Gastrocnemius medialis (tissue), 4 donors: ENCODE measurements at regions not wholly inside any gene's neighbourhood (a gene's known extent, or its start where the extent isn't known, plus 50 kb on each side); places are given as distances from the start of the nearest gene placed in this dataset.
"Not testable (repeated sequence)": the region's sequence is repeated elsewhere in the genome, so short reads cannot be mapped to it uniquely, and the experiment has no call there.

ENCODE experiments used
- ATAC-seq, 2 donors: fragments of 150-250 bp; one replicate each; pipeline ENCODE4 v1.9.1; 2016
- DNase-seq, 2 donors: peaks; one replicate each; pipeline ENCODE4 v3.0.0-alpha.2; 2019
- H3K27ac ChIP-seq, 4 donors: fragments of 200-600 bp; sonication (generic); 1 replicate in 1 of 4; 2 replicates in 3 of 4; pipeline ENCODE4 v1.5.1; 2016 to 2018; ENCODE audit warnings: mild to moderate bottlenecking in 2 of 4, moderate library complexity in 1 of 4
- H3K27me3 ChIP-seq, 3 donors: fragments of 200-600 bp; sonication (generic) in 2 of 3; 1 replicate in 1 of 3; 2 replicates in 2 of 3; pipeline versions ENCODE4 v1.5.1 to v1.6.0; 2016 to 2019; ENCODE audit warnings: mild to moderate bottlenecking in 1 of 3, moderate library complexity in 1 of 3
- H3K36me3 ChIP-seq, 2 donors: fragments of 200-600 bp; sonication (generic) in 1 of 2; one replicate each; pipeline ENCODE4 v1.5.1; 2017 to 2018
- H3K4me1 ChIP-seq, 2 donors: fragments of 200-600 bp; sonication (generic) in 1 of 2; one replicate each; pipeline ENCODE4 v1.5.1; 2016 to 2017; ENCODE audit warnings: mild to moderate bottlenecking in 2 of 2
- H3K4me3 ChIP-seq, 4 donors: fragments of 200-600 bp; sonication (generic) in 3 of 4; 1 replicate in 1 of 4; 2 replicates in 3 of 4; pipeline ENCODE4 v1.5.1; 2016 to 2019; ENCODE audit warnings: mild to moderate bottlenecking in 2 of 4
- H3K9me3 ChIP-seq, 3 donors: fragments of 200-600 bp; sonication (generic) in 2 of 3; 1 replicate in 1 of 3; 2 replicates in 2 of 3; pipeline ENCODE4 v1.5.1; 2016 to 2019
- POLR2A ChIP-seq, 2 donors: fragments of 450-650 bp; IDR thresholded peaks; one replicate each; pipeline ENCODE4 v1.6.1; 2017; ENCODE audit warnings: antibody characterized with exemption in 2 of 2, mild to moderate bottlenecking in 2 of 2, moderate library complexity in 2 of 2
- in situ Hi-C, 4 donors: fragments of 200-750 bp; cut with MboI; loops; one replicate each; pipeline versions ENCODE4 v1.15.0 to v1.8.0; 2017; ENCODE audit warnings: low sequenced_read_pairs in 4 of 4
- intact Hi-C: fragments of 100-400 bp; cut with DNase I; formaldehyde crosslinking; loops from one replicate; pipeline ENCODE4 v1.15.1; 2023; ENCODE audit warnings: low total_unique reads
- TF ChIP-seq, protein P1 (sequence below), 5 experiments: fragments of 450-650 bp in 3 of 5; fragments of 200-600 bp in 2 of 5; sonication (generic) in 2 of 5; IDR thresholded peaks in 4 of 5; conservative IDR thresholded peaks in 1 of 5; 1 replicate in 4 of 5; 2 replicates in 1 of 5; pipeline ENCODE4 v1.5.1; 2016 to 2019; ENCODE audit warnings: antibody characterized with exemption in 5 of 5, mild to moderate bottlenecking in 3 of 5, moderate library complexity in 3 of 5

DNA sequence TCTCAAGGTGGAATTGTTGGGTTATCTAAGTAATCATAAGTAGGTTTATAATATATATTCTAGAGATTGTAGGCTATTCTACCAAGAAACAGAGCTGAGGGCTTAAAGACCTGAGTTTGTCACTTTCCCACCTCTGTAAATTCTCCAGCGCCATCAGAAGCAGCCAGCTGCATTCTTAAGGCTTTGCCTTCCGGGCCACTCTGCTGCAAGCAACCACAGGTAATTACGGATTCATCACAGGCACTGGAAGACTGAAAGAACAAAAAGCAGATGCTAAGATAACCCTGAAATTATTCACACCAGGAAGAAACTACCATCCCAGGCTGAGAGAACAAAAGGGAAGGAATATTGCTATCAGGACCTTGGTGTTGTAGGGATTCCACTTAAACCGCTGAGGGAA lies 137.8 kb upstream of the JCAD start:
- ATAC-seq (no peak), DNase-seq (no peak)
- no peak overlapping the region for H3K4me3 ChIP-seq
- peaks cover 0 to 9% of the 10 kb centered on the region in 2 donors for H3K4me1 ChIP-seq
- intact Hi-C loops, result no loop called here
- in situ Hi-C loops, result no loop called here
- H3K27me3 ChIP-seq, result no peaks in the 10 kb centered on the region
- no peaks in the 10 kb centered on the region for H3K36me3 ChIP-seq
- no peaks in the 10 kb centered on the region for H3K9me3 ChIP-seq
- no peak overlapping the region for H3K27ac ChIP-seq
- TF ChIP-seq, protein P1, sequence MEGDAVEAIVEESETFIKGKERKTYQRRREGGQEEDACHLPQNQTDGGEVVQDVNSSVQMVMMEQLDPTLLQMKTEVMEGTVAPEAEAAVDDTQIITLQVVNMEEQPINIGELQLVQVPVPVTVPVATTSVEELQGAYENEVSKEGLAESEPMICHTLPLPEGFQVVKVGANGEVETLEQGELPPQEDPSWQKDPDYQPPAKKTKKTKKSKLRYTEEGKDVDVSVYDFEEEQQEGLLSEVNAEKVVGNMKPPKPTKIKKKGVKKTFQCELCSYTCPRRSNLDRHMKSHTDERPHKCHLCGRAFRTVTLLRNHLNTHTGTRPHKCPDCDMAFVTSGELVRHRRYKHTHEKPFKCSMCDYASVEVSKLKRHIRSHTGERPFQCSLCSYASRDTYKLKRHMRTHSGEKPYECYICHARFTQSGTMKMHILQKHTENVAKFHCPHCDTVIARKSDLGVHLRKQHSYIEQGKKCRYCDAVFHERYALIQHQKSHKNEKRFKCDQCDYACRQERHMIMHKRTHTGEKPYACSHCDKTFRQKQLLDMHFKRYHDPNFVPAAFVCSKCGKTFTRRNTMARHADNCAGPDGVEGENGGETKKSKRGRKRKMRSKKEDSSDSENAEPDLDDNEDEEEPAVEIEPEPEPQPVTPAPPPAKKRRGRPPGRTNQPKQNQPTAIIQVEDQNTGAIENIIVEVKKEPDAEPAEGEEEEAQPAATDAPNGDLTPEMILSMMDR (IDR thresholded peaks at IDR 0.05 in 4 of 5, conservative IDR thresholded peaks at IDR 0.05 in 1 of 5), result no peak
- no peak for TF ChIP-seq POLR2A (IDR thresholded peaks at IDR 0.05)

DNA sequence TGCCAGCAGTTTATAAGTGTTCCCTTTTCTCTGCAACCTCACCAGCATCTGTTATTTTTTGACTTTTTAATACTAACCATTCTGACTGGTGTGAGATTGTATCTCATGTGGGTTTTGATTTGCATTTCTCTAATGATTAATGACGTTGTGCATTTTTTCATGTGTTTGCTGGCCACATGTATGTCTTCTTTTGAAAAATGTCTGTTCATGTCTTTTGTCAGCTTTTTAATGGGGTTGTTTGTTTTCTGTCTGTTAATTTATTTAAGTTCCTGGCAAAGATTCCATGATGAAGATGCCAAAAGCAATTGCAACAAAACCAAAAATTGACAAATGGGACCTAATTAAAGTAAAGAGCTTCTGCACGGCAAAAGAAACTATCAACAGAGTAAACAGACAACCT lies 137.2 kb upstream of the JCAD start:
- DNase-seq, H3K9me3 ChIP-seq, H3K36me3 ChIP-seq, H3K27me3 ChIP-seq, H3K4me3 ChIP-seq, H3K4me1 ChIP-seq, H3K27ac ChIP-seq, ATAC-seq, in situ Hi-C loops, intact Hi-C loops: not testable (repeated sequence)

DNA sequence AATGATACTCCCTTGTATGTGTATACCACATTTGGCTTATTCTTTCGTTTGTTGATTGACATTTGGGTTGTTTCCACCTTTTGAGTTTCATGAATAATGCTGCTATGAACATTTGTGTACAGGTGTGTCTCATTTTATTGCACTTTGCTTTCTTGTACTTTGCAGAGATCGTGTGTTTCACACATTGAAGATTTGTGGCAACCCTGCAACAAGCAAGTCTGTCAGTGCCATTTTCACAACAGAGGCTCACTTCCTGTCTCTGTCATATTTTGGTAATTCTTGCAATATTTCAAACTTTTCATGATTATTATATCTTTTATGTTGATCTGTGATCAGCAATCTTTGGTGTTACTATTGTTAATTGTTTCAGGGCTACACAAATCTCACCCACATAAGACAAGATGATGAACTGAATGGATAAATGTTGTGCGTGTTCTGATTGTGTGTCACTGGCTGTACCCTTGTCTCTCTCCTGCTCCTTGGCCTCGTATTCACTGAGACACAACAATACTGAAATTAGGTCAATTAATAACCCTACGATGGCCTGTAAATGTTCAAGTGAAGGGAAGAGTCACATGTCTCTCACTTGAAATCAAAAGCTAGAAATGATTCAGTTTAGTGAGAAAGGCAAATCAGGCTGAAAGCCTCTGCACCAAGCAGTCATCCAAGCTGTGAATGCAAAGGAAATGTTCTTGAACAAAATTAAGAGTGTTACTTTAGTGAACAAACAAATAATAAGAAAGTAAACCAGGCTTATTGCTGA lies 133.6 kb upstream of the JCAD start:
- intact Hi-C loops (no loop called here), in situ Hi-C loops (no loop called here)
- TF ChIP-seq, protein P1 (IDR thresholded peaks at IDR 0.05 in 4 of 5, conservative IDR thresholded peaks at IDR 0.05 in 1 of 5), result no peak
- TF ChIP-seq POLR2A (IDR thresholded peaks at IDR 0.05), result no peak
- Histone ChIP-seq H3K9me3 (no peaks in the 10 kb centered on the region), H3K36me3 (no peaks in the 10 kb centered on the region), H3K27ac (no peak overlapping the region), H3K4me3 (no peak overlapping the region), H3K4me1 (no peaks in the 10 kb centered on the region), H3K27me3 (no peaks in the 10 kb centered on the region)
- ATAC-seq, result no peak
- DNase-seq, result no peak

DNA sequence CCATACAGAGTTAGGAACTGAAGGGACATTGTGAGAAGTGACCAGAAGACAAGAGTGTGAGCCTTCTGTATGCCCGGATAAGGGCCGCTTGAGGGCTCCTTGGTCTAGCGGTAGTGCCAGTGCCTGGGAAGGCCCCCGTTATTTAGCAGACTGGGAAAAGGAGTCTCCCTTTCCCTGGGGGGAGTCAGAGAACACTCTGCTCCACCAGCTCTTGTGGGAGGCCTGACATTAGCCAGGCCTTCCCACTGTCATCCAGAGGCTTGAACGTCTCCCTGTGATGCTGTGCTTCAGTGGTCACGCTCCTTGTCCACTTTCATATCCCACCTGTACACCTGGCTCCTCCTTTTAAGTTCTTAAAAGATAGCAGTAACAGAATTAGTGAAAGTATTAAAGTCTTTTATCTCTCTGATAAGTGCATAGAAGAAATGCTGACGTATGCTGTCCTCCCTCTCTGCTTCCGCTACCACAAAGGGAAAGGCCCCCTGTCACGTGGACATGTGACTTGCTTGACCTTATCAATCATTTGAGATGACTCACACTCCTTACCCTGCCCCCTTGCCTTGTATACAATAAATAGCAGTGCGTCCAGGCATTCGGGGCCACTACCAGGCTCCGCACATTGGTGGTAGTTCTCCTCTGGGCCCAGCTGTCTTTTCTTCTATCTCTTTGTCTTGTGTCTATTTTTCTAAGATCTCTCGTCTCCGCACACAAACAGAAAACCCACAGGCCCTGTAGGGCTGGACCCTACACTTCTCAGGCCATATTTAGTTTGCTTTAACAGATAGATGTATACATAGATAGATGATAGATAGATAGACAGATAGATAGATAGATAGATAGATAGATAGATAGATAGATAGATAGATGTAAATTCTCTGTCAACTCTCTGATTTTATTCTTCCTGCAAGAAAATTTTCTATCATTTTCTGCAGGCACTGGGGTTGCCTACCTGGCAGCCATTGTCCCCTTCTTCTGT lies 131.5 kb upstream of the JCAD start:
- DNase-seq, result no peak
- intact Hi-C loops, result no loop called here
- in situ Hi-C loops, result no loop called here
- Histone ChIP-seq H3K4me1 (peaks cover 0 to 3% of the 10 kb centered on the region in 2 donors), H3K36me3 (no peaks in the 10 kb centered on the region), H3K27ac (no peak overlapping the region), H3K4me3 (no peak overlapping the region), H3K9me3 (no peaks in the 10 kb centered on the region), H3K27me3 (no peaks in the 10 kb centered on the region)
- no peak for ATAC-seq
- TF ChIP-seq, protein P1 (IDR thresholded peaks at IDR 0.05 in 4 of 5, conservative IDR thresholded peaks at IDR 0.05 in 1 of 5), result no peak

DNA sequence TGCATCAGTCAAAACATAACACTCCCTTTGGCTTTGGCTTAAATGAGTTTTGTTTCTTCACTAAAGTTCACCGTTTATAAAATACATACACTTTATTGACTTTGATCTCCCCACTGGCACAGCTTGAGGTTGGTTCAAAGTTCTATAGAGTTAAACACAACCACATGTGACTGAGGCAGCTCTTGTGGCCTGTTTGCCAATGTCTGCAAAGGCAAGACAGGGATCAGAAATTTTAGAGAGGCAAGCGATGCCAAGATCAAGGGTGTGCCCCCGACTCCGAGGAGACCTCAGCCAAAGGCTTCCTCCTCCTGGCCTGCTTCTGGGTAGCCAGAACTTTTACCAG lies 129.8 kb upstream of the JCAD start:
- H3K27ac ChIP-seq, result peak overlapping the region in 3 of 4 donors; percentile 10 to 74 (median 69)

More for the DNA sequence above, 129.8 kb upstream of the JCAD start:
- DNase-seq (no peak), ATAC-seq (no peak)
- H3K9me3 ChIP-seq, result no peaks in the 10 kb centered on the region
- H3K27me3 ChIP-seq, result no peaks in the 10 kb centered on the region
- TF ChIP-seq POLR2A (IDR thresholded peaks at IDR 0.05), result no peak
- TF ChIP-seq, protein P1 (IDR thresholded peaks at IDR 0.05 in 4 of 5, conservative IDR thresholded peaks at IDR 0.05 in 1 of 5), result no peak
- peaks cover 0 to 3% of the 10 kb centered on the region in 2 donors for H3K4me1 ChIP-seq
- intact Hi-C loops, result loop anchor here (5.0 to 10.0 kb wide), 3 partner anchors 48 to 187 kb away; no protein-coding TSS in a partner anchor
- H3K4me3 ChIP-seq, result no peak overlapping the region
- in situ Hi-C loops, result no loop called here
- no peaks in the 10 kb centered on the region for H3K36me3 ChIP-seq
